SK-N-SH treated with all-trans-retinoic acid at 6 μM for 48 hours (cell line): ENCODE measurements at regions not wholly inside any gene's neighbourhood (a gene's known extent, or its start where the extent isn't known, plus 50 kb on each side); places are given as distances from the start of the nearest gene placed in this dataset.

Experiments
- BACH2 ChIP-seq: fragments of 250-450 bp; sonication (Bioruptor Pico); IDR thresholded peaks from 2 replicates; pipeline ENCODE4 v1.9.0; 2021; ENCODE audit warnings: mild to moderate bottlenecking, borderline replicate concordance
- CSDC2 ChIP-seq: fragments of 250-450 bp; sonication (Bioruptor Pico); IDR thresholded peaks from 2 replicates; pipeline ENCODE4 v1.5.0; 2020; ENCODE audit warnings: mild to moderate bottlenecking, moderate library complexity
- OSR1 ChIP-seq: fragments of 250-450 bp; sonication (Bioruptor Pico); IDR thresholded peaks from 2 replicates; pipeline ENCODE4 v1.8.0; 2022; ENCODE audit warnings: moderate library complexity, mild to moderate bottlenecking, inconsistent platforms
- PATZ1 ChIP-seq: fragments of 250-450 bp; sonication (Bioruptor Pico); IDR thresholded peaks from 2 replicates; pipeline ENCODE4 v1.8.0; 2020; ENCODE audit warnings: mild to moderate bottlenecking, moderate library complexity, borderline replicate concordance
- PPARA ChIP-seq: fragments of 250-450 bp; sonication (Bioruptor Pico); IDR thresholded peaks from 2 replicates; pipeline ENCODE4 v1.5.0; 2020; ENCODE audit warnings: mild to moderate bottlenecking, borderline replicate concordance
- TOX ChIP-seq: fragments of 250-450 bp; sonication (Bioruptor Pico); IDR thresholded peaks from 2 replicates; pipeline ENCODE4 v1.8.0; 2021; ENCODE audit warnings: mild to moderate bottlenecking, moderate library complexity, borderline replicate concordance
- ZNF565 ChIP-seq: fragments of 450-650 bp; formaldehyde crosslinking; conservative IDR thresholded peaks from 2 replicates; pipeline ENCODE4 v1.5.0; 2020; ENCODE audit warnings: low read depth, mild to moderate bottlenecking, moderate library complexity
- TF ChIP-seq, protein P1 (sequence below): fragments of 250-450 bp; sonication (Bioruptor Pico); IDR thresholded peaks from 2 replicates; pipeline ENCODE4 v1.5.1; 2020; ENCODE audit warnings: low read depth, mild to moderate bottlenecking, moderate library complexity
- TF ChIP-seq, protein P2 (sequence below): fragments of 250-450 bp; sonication (Bioruptor Pico); IDR thresholded peaks from 2 replicates; pipeline ENCODE4 v1.5.0; 2020; ENCODE audit warnings: mild to moderate bottlenecking, moderate library complexity
- TF ChIP-seq, protein P3 (sequence below): fragments of 250-450 bp; sonication (Bioruptor Pico); IDR thresholded peaks from 2 replicates; pipeline ENCODE4 v1.8.0; 2021; ENCODE audit warnings: low read depth, mild to moderate bottlenecking, moderate library complexity, borderline replicate concordance

DNA sequence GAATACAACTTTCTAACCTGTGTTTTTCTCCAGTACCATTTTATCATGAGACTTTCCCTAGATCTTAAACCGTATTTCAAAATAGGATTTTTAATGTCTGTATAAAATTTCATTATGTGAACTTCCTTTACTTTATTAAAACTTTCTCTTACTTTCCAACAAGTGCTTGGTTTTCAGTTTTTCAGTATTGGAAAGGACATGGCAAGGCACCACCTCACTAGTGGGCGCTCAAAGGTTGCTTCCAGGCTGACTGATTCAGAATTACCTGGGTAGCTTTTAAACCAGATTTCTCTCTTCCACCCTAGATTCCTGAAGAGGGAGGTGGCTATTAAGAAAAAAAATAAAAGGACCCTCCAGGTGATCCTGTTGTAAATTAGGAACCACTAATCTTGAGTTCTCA is 236.6 kb downstream of the SOX2 start:
- TF ChIP-seq TOX (CRISPR knock-in tag) (no peak), BACH2 (CRISPR knock-in tag) (no peak), CSDC2 (CRISPR knock-in tag) (no peak), OSR1 (CRISPR knock-in tag) (no peak), PATZ1 (CRISPR knock-in tag) (no peak), PPARA (no peak), ZNF565 (CRISPR knock-in tag) (no peak)
- TF ChIP-seq, protein P1, sequence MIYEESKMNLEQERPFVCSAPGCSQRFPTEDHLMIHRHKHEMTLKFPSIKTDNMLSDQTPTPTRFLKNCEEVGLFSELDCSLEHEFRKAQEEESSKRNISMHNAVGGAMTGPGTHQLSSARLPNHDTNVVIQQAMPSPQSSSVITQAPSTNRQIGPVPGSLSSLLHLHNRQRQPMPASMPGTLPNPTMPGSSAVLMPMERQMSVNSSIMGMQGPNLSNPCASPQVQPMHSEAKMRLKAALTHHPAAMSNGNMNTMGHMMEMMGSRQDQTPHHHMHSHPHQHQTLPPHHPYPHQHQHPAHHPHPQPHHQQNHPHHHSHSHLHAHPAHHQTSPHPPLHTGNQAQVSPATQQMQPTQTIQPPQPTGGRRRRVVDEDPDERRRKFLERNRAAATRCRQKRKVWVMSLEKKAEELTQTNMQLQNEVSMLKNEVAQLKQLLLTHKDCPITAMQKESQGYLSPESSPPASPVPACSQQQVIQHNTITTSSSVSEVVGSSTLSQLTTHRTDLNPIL (CRISPR knock-in tag), result no peak
- TF ChIP-seq, protein P2, sequence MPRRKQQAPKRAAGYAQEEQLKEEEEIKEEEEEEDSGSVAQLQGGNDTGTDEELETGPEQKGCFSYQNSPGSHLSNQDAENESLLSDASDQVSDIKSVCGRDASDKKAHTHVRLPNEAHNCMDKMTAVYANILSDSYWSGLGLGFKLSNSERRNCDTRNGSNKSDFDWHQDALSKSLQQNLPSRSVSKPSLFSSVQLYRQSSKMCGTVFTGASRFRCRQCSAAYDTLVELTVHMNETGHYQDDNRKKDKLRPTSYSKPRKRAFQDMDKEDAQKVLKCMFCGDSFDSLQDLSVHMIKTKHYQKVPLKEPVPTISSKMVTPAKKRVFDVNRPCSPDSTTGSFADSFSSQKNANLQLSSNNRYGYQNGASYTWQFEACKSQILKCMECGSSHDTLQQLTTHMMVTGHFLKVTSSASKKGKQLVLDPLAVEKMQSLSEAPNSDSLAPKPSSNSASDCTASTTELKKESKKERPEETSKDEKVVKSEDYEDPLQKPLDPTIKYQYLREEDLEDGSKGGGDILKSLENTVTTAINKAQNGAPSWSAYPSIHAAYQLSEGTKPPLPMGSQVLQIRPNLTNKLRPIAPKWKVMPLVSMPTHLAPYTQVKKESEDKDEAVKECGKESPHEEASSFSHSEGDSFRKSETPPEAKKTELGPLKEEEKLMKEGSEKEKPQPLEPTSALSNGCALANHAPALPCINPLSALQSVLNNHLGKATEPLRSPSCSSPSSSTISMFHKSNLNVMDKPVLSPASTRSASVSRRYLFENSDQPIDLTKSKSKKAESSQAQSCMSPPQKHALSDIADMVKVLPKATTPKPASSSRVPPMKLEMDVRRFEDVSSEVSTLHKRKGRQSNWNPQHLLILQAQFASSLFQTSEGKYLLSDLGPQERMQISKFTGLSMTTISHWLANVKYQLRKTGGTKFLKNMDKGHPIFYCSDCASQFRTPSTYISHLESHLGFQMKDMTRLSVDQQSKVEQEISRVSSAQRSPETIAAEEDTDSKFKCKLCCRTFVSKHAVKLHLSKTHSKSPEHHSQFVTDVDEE (CRISPR knock-in tag), result no peak
- TF ChIP-seq, protein P3, sequence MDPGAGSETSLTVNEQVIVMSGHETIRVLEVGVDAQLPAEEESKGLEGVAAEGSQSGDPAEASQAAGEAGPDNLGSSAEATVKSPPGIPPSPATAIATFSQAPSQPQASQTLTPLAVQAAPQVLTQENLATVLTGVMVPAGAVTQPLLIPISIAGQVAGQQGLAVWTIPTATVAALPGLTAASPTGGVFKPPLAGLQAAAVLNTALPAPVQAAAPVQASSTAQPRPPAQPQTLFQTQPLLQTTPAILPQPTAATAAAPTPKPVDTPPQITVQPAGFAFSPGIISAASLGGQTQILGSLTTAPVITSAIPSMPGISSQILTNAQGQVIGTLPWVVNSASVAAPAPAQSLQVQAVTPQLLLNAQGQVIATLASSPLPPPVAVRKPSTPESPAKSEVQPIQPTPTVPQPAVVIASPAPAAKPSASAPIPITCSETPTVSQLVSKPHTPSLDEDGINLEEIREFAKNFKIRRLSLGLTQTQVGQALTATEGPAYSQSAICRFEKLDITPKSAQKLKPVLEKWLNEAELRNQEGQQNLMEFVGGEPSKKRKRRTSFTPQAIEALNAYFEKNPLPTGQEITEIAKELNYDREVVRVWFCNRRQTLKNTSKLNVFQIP, result no peak
